ENCODE measurements at regions not wholly inside any gene's neighbourhood (a gene's known extent, or its start where the extent isn't known, plus 50 kb on each side); places are given as distances from the start of the nearest gene placed in this dataset.

- Histone ChIP-seq H3K4me3 (replicated peaks in 1 of 3) (no peak overlapping the region), H3K27me3 (no peaks in the 10 kb centered on the region), H3K9me3 (no peaks in the 10 kb centered on the region), H3K36me3 (no peaks in the 10 kb centered on the region), H3K4me1 (no peaks in the 10 kb centered on the region), H3K27ac (no peak overlapping the region)
- no peak for TF ChIP-seq POLR2A (IDR thresholded peaks at IDR 0.05)
- TF ChIP-seq CTCF (IDR thresholded peaks at IDR 0.05): no peak
- no peak for DNase-seq
- intact Hi-C loops (cut with DNase I): no loop called here
Observed at GRCh38 chr4:101515566-101515965, 168.2 kb upstream of the PPP3CA start.

GRCh38 chr4:101515099-101515498 lies 167.8 kb upstream of the PPP3CA start:
- Histone ChIP-seq H3K4me3 (replicated peaks in 1 of 3) (no peak overlapping the region), H3K36me3 (no peaks in the 10 kb centered on the region), H3K27ac (no peak overlapping the region), H3K4me1 (no peaks in the 10 kb centered on the region), H3K27me3 (no peaks in the 10 kb centered on the region), H3K9me3 (no peaks in the 10 kb centered on the region)
- WGBS, 2 donors: 91 to 93% methylated on average over 2 of the region's 2 CpGs
- TF ChIP-seq POLR2A (IDR thresholded peaks at IDR 0.05) (no peak), CTCF (IDR thresholded peaks at IDR 0.05) (no peak)
- intact Hi-C loops (cut with DNase I): no loop called here
- DNase-seq: no peak

- Histone ChIP-seq H3K4me3 (replicated peaks in 1 of 3) (no peak overlapping the region), H3K36me3 (no peaks in the 10 kb centered on the region), H3K27me3 (no peaks in the 10 kb centered on the region), H3K4me1 (no peaks in the 10 kb centered on the region), H3K9me3 (no peaks in the 10 kb centered on the region), H3K27ac (no peak overlapping the region)
- no peak for DNase-seq
- intact Hi-C loops (cut with DNase I): no loop called here
- TF ChIP-seq CTCF (IDR thresholded peaks at IDR 0.05) (no peak), POLR2A (IDR thresholded peaks at IDR 0.05) (no peak)
- WGBS, 2 donors: 92 to 95% methylated on average over 2 of the region's 2 CpGs
Observed at GRCh38 chr4:101512416-101512815, 165.1 kb upstream of the PPP3CA start.

GRCh38 chr4:101501421-101501820 lies 154.1 kb upstream of the PPP3CA start:
- TF ChIP-seq CTCF (IDR thresholded peaks at IDR 0.05): no peak
- TF ChIP-seq POLR2A (IDR thresholded peaks at IDR 0.05): no peak
- intact Hi-C loops (cut with DNase I): no loop called here

GRCh38 chr4:101500742-101501141 lies 153.4 kb upstream of the PPP3CA start:
- Histone ChIP-seq H3K27ac (no peak overlapping the region), H3K4me1 (no peaks in the 10 kb centered on the region), H3K4me3 (replicated peaks in 1 of 3) (no peak overlapping the region), H3K27me3 (no peaks in the 10 kb centered on the region), H3K9me3 (no peaks in the 10 kb centered on the region), H3K36me3 (no peaks in the 10 kb centered on the region)
- intact Hi-C loops (cut with DNase I): no loop called here
- no peak for DNase-seq
- no peak for TF ChIP-seq CTCF (IDR thresholded peaks at IDR 0.05)
- no peak for TF ChIP-seq POLR2A (IDR thresholded peaks at IDR 0.05)

More at GRCh38 chr4:101501421-101501820, 154.1 kb upstream of the PPP3CA start:
- H3K27me3 ChIP-seq: no peaks in the 10 kb centered on the region
- H3K36me3 ChIP-seq: no peaks in the 10 kb centered on the region
- DNase-seq: no peak
- no peaks in the 10 kb centered on the region for H3K4me1 ChIP-seq
- no peak overlapping the region for H3K27ac ChIP-seq
- no peak overlapping the region for H3K4me3 ChIP-seq (replicated peaks in 1 of 3)
- no peaks in the 10 kb centered on the region for H3K9me3 ChIP-seq
